ENCODE measurements at regions not wholly inside any gene's neighbourhood (a gene's known extent, or its start where the extent isn't known, plus 50 kb on each side); places are given as distances from the start of the nearest gene placed in this dataset.

DNA sequence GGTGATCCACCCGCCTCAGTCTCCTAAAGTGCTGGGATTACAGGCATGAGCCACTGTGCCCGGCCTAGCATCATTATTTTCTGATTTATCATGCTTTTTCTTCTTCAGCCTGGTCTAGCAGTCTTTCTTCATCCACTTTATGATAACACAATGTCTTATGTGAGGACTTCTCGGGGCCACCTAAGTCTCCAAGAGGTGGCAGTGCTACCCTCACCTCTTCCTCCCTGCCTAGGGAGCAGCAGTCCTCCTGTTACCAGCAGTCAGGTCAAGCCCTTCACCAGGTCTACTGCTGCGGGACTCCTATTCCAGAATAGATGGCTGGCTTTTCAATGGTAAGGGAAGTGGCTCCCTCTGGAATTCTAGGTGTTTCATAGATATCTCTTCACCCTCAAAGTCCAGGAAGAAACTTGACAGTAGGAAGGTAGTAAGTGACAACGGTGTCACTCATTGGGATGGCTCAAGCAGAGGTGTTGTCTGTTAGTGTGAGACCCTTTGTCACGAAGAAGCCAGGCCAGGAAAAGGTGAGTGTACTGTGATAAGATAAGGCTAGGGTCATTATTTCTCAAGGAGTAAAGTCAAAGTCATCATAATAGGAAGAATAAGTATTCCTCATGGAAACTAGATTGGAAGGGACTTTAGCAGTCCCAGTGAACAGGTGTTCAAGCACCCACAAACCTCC lies 164.0 kb downstream of the KLF5 start:
- Histone ChIP-seq H3K9me3 (no peaks in the 10 kb centered on the region), H3K36me3 (replicated peaks in 1 of 2; ENCODE audit: insufficient read depth in 1 of 2, low read depth in 2 of 2) (no peaks in the 10 kb centered on the region), H3K27me3 (no peaks in the 10 kb centered on the region), H3K27ac (no peak overlapping the region), H3K4me3 (no peak overlapping the region), H3K4me1 (no peaks in the 10 kb centered on the region)
- DNase-seq (peak in 1 of 4 donors; percentile 17), ATAC-seq (no peak)
- intact Hi-C loops (cut with DNase I), result no loop called here
- 74 to 80% methylated on average over 6 of the region's 6 CpGs for WGBS, 2 donors
- TF ChIP-seq, protein P1, sequence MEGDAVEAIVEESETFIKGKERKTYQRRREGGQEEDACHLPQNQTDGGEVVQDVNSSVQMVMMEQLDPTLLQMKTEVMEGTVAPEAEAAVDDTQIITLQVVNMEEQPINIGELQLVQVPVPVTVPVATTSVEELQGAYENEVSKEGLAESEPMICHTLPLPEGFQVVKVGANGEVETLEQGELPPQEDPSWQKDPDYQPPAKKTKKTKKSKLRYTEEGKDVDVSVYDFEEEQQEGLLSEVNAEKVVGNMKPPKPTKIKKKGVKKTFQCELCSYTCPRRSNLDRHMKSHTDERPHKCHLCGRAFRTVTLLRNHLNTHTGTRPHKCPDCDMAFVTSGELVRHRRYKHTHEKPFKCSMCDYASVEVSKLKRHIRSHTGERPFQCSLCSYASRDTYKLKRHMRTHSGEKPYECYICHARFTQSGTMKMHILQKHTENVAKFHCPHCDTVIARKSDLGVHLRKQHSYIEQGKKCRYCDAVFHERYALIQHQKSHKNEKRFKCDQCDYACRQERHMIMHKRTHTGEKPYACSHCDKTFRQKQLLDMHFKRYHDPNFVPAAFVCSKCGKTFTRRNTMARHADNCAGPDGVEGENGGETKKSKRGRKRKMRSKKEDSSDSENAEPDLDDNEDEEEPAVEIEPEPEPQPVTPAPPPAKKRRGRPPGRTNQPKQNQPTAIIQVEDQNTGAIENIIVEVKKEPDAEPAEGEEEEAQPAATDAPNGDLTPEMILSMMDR (IDR thresholded peaks at IDR 0.05), result no peak
- no peak for TF ChIP-seq POLR2A (IDR thresholded peaks at IDR 0.05)

DNA sequence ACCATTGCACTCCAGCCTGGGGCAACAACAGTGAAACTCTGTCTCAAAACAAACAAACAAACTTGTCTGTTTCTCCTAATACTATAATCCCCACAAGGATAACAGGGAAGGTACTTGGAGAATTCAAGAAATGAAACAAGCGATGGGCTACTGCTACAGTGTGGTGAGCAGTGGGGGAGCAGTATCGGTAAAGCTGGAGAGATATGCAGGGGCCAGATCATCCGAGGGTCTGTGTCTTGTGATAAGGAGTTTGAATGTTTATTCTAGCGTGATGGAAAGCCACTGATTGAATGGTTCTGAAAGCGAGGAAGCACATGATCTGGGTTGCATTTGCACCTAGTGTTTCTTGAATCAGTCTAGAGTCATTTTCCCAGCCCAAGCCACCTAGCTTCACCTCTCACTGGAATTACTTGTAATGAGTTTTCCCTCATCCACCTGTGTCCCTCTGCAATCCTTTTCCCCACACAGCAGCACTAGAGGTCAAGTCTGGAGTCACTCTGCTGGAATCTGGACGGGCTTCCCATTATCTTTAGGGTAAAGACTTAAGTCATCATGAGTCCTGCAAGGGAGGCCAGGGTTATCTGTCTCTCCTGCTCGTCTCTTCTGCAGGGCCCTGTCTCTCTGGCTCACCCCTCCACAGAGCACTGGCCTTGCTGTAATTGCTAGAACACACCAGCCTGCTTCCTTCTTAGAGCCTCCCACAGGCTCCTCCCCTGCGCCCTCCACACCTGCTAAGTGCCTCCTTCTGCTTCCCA lies 162.3 kb downstream of the KLF5 start:
- 66 to 70% methylated on average over 8 of the region's 8 CpGs for WGBS, 2 donors
- Histone ChIP-seq H3K4me1 (no peaks in the 10 kb centered on the region), H3K27me3 (no peaks in the 10 kb centered on the region), H3K4me3 (no peak overlapping the region), H3K9me3 (no peaks in the 10 kb centered on the region), H3K27ac (no peak overlapping the region), H3K36me3 (replicated peaks in 1 of 2; ENCODE audit: insufficient read depth in 1 of 2, low read depth in 2 of 2) (no peaks in the 10 kb centered on the region)
- intact Hi-C loops (cut with DNase I), result no loop called here
- ATAC-seq (no peak), DNase-seq (no peak)
- TF ChIP-seq, protein P1 (IDR thresholded peaks at IDR 0.05), result no peak
- no peak for TF ChIP-seq POLR2A (IDR thresholded peaks at IDR 0.05)

DNA sequence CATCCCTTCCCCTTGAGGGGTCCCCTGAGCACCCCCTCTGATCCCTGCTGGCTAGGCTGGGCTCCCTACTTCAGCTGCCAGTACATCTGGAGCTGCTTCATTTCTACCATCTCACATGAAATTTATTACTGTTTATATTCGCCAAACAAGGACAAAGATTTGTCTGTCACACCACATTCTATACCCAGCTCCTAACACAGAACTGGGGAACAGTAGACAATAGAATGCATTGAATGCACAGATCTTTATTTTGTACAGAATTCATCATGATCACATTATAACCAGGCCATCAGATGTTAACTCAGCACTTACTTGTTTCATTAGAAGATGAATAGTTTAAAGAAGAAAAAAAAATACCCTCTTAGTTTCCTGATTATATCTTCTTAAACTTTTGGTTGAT lies 159.4 kb downstream of the KLF5 start:
- TF ChIP-seq, protein P1 (IDR thresholded peaks at IDR 0.05), result no peak
- no peak for TF ChIP-seq POLR2A (IDR thresholded peaks at IDR 0.05)
- DNase-seq (no peak), ATAC-seq (no peak)
- intact Hi-C loops (cut with DNase I), result no loop called here
- Histone ChIP-seq H3K4me3 (no peak overlapping the region), H3K9me3 (no peaks in the 10 kb centered on the region), H3K27me3 (no peaks in the 10 kb centered on the region), H3K4me1 (no peaks in the 10 kb centered on the region), H3K36me3 (replicated peaks in 1 of 2; ENCODE audit: insufficient read depth in 1 of 2, low read depth in 2 of 2) (no peaks in the 10 kb centered on the region), H3K27ac (no peak overlapping the region)
- 64 to 76% methylated on average over 1 of the region's 1 CpG for WGBS, 2 donors

DNA sequence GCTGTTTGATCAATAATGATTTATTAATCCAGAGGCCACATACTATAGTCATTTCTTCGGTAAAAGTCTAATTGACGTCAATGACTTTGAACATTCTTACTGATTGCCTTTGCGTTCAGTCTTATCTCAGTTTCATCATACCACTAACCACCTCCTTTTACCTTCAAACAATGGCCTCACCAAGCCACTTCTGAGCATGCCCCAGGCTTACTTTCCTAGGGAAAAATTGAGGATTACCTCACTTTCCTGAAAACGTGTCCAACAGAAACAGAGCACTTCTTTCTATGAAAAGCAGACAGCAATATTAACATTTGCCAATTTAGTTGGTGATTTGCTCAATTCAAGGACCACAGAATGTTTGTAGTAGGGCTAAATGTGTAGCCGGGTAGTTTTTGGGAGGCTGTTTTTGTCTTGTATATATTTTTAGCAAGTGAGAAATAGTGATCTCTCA lies 157.6 kb downstream of the KLF5 start:
- ATAC-seq (no peak), DNase-seq (no peak)
- H3K9me3 ChIP-seq, result no peaks in the 10 kb centered on the region
- TF ChIP-seq, protein P1 (IDR thresholded peaks at IDR 0.05), result no peak
- TF ChIP-seq POLR2A (IDR thresholded peaks at IDR 0.05), result no peak
- intact Hi-C loops (cut with DNase I), result no loop called here
- H3K27me3 ChIP-seq, result no peaks in the 10 kb centered on the region
- H3K27ac ChIP-seq, result no peak overlapping the region
- no peak overlapping the region for H3K4me3 ChIP-seq
- H3K4me1 ChIP-seq, result peaks cover 2% of the 10 kb centered on the region
- no peaks in the 10 kb centered on the region for H3K36me3 ChIP-seq (replicated peaks in 1 of 2; ENCODE audit: insufficient read depth in 1 of 2, low read depth in 2 of 2)
- 59 to 67% methylated on average over 5 of the region's 5 CpGs for WGBS, 2 donors

All from body of pancreas (tissue), 4 donors.